Kidney (tissue), 13 donors: ENCODE measurements at regions not wholly inside any gene's neighbourhood (a gene's known extent, or its start where the extent isn't known, plus 50 kb on each side); places are given as distances from the start of the nearest gene placed in this dataset.

Experiments used
- DNase-seq, 5 donors: peaks; one replicate each; pipeline ENCODE4 v3.0.0-alpha.2; 2013 to 2020
- FAIRE-seq: peaks from 2 replicates; lab custom pipeline; 2012; peaks lifted over from hg19 to GRCh38; lab: Jason Lieb, UNC
- H3K27ac ChIP-seq, 2 donors: one replicate each; pipeline ENCODE4 v1.7.0; 2013; ENCODE audit warnings: low read depth in 2 of 2, low read length in 2 of 2, inconsistent platforms in 1 of 2
- H3K27me3 ChIP-seq: one replicate; pipeline ENCODE4 v1.7.1; 2013; ENCODE audit warnings: low read length, inconsistent platforms; ENCODE audit not compliant: control insufficient read depth, insufficient read depth
- H3K36me3 ChIP-seq, 3 donors: one replicate each; pipeline versions ENCODE4 v1.7.0 to v1.7.1; 2013; ENCODE audit warnings: low read length in 3 of 3, control low read depth in 1 of 3, inconsistent platforms in 1 of 3; ENCODE audit not compliant: insufficient read depth in 3 of 3, control insufficient read depth in 2 of 3
- H3K4me1 ChIP-seq, 3 donors: one replicate each; pipeline versions ENCODE4 v1.7.0 to v1.7.1; 2013; ENCODE audit warnings: low read length in 3 of 3, inconsistent platforms in 1 of 3, low read depth in 1 of 3; ENCODE audit not compliant: control insufficient read depth in 2 of 3, insufficient read depth in 2 of 3
- H3K4me3 ChIP-seq, 3 donors: one replicate each; pipeline versions ENCODE4 v1.7.0 to v1.8.1; 2013; ENCODE audit warnings: low read length in 3 of 3, control low read depth in 1 of 3, inconsistent platforms in 1 of 3
- H3K9ac ChIP-seq, 3 donors: one replicate each; pipeline versions ENCODE4 v1.7.0 to v1.7.1; 2013; ENCODE audit warnings: low read length in 3 of 3, control low read depth in 1 of 3, inconsistent platforms in 1 of 3
- H3K9me3 ChIP-seq, 3 donors: one replicate each; pipeline versions ENCODE4 v1.7.0 to v1.7.1; 2013; ENCODE audit warnings: low read length in 3 of 3, control low read depth in 1 of 3, inconsistent platforms in 1 of 3; ENCODE audit not compliant: control insufficient read depth in 2 of 3, insufficient read depth in 1 of 3
- intact Hi-C: fragments of 100-400 bp; cut with DNase I; formaldehyde crosslinking; loops from one replicate; pipeline ENCODE4 v1.11.1; 2022
- TF ChIP-seq, protein P1 (sequence below): IDR thresholded peaks from 3 replicates; pipeline ENCODE4 v1.5.1; 2012; ENCODE audit warnings: mild to moderate bottlenecking, moderate library complexity, borderline replicate concordance; ENCODE audit not compliant: insufficient read depth; ENCODE audit errors: extremely low read depth
- donor health status: control.
- donor health status: control.
- donor health status: control.
- donor health status: control.
- donor health status: control.
- donor health status: DM: yes; HTN: yes; CAD: no.
- donor health status: Normal renal cell carcinoma (clear cell type).

DNA sequence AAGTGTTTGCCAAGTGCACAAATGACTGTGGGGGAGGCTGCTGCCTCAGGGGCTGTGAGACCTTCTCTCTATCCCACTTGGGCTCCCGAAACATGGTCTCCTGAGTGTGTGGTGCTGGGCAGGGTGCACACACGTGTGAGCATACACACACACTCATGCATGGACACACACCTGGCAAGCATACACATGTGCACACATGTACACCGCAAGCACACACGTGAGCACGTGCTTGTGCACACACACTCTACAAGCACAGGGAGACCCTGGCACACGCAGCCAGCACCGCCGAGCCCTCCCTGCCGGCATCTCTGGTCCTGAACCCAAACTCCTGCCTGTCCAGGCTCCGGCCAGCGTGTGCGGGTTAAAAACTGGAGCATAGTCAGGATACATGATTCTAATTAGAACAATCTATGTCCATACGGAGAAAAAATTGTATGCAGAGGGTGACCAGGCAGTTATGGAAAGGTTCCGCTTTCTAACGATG, 79.4 kb upstream of the TTC34 start:
- no peak for FAIRE-seq
- Histone ChIP-seq H3K36me3 (no peaks in the 10 kb centered on the region), H3K4me3 (no peak overlapping the region), H3K27ac (no peak overlapping the region), H3K9me3 (no peaks in the 10 kb centered on the region), H3K4me1 (peaks cover 0 to 2% (median 0%) of the 10 kb centered on the region in 3 donors), H3K27me3 (no peaks in the 10 kb centered on the region), H3K9ac (no peak overlapping the region)
- intact Hi-C loops, result no loop called here
- no peak for DNase-seq
- TF ChIP-seq, protein P1, sequence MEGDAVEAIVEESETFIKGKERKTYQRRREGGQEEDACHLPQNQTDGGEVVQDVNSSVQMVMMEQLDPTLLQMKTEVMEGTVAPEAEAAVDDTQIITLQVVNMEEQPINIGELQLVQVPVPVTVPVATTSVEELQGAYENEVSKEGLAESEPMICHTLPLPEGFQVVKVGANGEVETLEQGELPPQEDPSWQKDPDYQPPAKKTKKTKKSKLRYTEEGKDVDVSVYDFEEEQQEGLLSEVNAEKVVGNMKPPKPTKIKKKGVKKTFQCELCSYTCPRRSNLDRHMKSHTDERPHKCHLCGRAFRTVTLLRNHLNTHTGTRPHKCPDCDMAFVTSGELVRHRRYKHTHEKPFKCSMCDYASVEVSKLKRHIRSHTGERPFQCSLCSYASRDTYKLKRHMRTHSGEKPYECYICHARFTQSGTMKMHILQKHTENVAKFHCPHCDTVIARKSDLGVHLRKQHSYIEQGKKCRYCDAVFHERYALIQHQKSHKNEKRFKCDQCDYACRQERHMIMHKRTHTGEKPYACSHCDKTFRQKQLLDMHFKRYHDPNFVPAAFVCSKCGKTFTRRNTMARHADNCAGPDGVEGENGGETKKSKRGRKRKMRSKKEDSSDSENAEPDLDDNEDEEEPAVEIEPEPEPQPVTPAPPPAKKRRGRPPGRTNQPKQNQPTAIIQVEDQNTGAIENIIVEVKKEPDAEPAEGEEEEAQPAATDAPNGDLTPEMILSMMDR, result no peak

DNA sequence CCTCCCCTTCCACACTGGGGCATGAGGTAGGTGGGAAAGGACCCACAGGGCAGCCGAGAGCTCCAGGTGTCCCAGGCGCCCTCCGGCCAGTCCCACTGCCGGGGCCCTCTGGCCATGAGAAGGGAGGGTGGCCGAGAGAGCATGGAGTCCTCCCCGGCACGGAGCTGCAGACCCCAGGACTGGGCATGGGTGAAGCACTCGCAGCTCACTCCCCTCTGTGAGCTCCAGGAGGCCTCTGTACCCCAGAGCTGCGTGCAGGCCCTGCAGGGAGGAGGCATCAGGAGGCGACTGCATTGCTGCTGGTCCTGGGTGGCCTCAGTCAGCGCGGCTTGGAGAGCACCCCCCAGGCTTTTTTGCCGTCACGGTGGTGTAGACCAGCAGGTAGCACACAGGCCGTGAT, 80.1 kb upstream of the TTC34 start:
- intact Hi-C loops, result no loop called here
- H3K4me3 ChIP-seq, result no peak overlapping the region
- H3K36me3 ChIP-seq, result no peaks in the 10 kb centered on the region
- TF ChIP-seq, protein P1, result no peak
- H3K4me1 ChIP-seq, result peaks cover 0 to 2% (median 0%) of the 10 kb centered on the region in 3 donors
- FAIRE-seq (no peak), DNase-seq (no peak)
- no peaks in the 10 kb centered on the region for H3K9me3 ChIP-seq
- H3K27me3 ChIP-seq, result no peaks in the 10 kb centered on the region
- no peak overlapping the region for H3K27ac ChIP-seq
- H3K9ac ChIP-seq, result no peak overlapping the region

DNA sequence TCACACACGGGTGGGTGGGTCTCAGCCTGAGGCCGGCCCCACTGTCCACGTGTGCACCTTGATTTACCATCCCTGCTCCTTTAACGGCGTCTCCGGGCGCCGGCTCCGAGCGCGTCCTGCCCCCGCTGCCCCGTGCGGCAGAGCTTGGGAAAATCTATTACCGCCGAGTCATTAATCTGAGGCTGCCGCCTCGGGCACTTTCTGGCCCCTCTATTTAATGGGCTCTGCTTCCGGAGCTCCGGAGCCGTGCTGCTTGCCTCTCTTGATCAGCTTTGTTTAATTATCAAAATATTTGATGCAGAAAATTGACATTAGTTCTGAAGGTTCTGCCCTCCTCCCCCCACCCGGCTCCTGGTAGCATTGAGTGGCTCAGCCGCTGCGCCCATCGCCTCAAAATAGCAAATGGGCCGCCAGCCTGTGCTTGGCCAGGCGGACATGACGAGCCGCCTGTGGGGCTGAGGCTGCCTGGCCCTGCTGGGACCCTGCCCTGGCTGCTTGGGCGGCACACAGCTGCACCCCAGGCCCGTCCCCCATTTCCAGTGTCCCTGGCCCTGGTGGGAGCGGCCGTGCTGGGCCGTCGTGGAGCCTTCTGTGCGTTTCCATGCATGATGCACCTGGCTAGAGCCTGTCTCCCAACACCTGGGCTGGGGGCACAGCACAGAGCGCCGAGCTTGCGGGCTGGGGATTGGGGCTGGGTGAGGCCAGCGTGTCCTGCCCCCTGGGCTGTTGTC, 81.6 kb upstream of the TTC34 start:
- no peaks in the 10 kb centered on the region for H3K36me3 ChIP-seq
- no peak overlapping the region for H3K27ac ChIP-seq
- no peak for FAIRE-seq
- H3K4me3 ChIP-seq, result no peak overlapping the region
- peak in 4 of 5 donors; percentile 84 to 89 (median 86) for DNase-seq
- H3K9ac ChIP-seq, result no peak overlapping the region
- H3K27me3 ChIP-seq, result no peaks in the 10 kb centered on the region
- intact Hi-C loops, result no loop called here
- H3K4me1 ChIP-seq, result peaks cover 0 to 2% (median 0%) of the 10 kb centered on the region in 3 donors
- H3K9me3 ChIP-seq, result no peaks in the 10 kb centered on the region
- TF ChIP-seq, protein P1, result no peak
